ENCODE measurements at regions not wholly inside any gene's neighbourhood (a gene's known extent, or its start where the extent isn't known, plus 50 kb on each side); places are given as distances from the start of the nearest gene placed in this dataset.
"Not testable (repeated sequence)": the region's sequence is repeated elsewhere in the genome, so short reads cannot be mapped to it uniquely, and the experiment has no call there.

DNA sequence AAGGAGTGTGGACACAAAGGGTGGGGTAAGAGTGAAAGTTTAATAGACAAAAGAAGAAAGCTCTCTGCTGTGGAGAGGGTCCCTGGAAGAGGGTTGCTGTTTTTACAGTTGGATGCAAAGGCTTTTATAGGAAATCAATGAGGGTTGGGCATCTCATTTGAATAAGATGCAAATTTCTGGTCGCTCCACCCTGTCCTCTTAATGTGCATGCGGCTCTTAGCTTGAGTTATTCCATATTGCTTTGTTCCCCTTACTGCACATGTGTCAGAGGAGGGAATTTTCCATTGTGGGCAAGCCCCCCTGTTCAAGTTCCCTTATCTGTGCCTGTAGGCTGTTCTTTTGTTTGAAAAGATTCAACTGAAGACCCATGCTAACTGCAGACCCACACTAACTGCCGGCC lies 326.5 kb downstream of the BCL11A start:
- Histone ChIP-seq H3K4me2 (ENCODE audit: low read length) (no peak overlapping the region), H3K4me1 (ENCODE audit: control insufficient read depth, insufficient read depth, low read length) (no peaks in the 10 kb centered on the region), H3K9ac (ENCODE audit: low read depth, low read length) (no peak overlapping the region), H3K4me3 (ENCODE audit: low read length) (no peak overlapping the region), H3K9me3 (replicated peaks; ENCODE audit: low read length) (peaks cover 13% of the 10 kb centered on the region), H3K27me3 (ENCODE audit: control insufficient read depth, insufficient read depth, low read length) (no peaks in the 10 kb centered on the region), H3K36me3 (ENCODE audit: insufficient read depth, low read length) (no peaks in the 10 kb centered on the region)

DNA sequence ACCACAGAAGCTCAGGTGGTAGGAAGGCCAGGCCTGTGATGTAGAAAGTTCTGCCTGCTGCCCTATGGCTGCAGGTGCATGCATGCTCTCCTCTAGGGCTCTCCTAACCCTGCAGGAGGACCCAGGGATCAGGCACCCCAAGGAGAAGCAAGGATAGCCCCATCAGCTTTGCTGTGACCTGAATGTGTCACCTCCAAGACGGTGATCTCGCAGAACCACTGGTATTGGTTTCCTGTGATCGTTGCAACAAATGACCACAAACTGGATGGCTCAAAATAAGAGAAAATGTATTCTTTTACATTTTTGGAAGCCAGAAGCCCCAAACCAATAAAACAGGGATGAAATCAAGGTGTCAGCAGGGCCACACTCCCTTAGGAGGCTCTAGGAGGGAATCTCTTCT lies 327.3 kb downstream of the BCL11A start:
- H3K27me3 ChIP-seq (ENCODE audit: control insufficient read depth, insufficient read depth, low read length), result no peaks in the 10 kb centered on the region
- no peak overlapping the region for H3K9ac ChIP-seq (ENCODE audit: low read depth, low read length)

GRCh38 chr2:60223859-60224258 lies 329.6 kb downstream of the BCL11A start:
- Histone ChIP-seq H3K4me3 (ENCODE audit: low read length) (no peak overlapping the region), H3K27me3 (ENCODE audit: control insufficient read depth, insufficient read depth, low read length) (no peaks in the 10 kb centered on the region), H3K9me3 (replicated peaks; ENCODE audit: low read length) (peaks cover 13% of the 10 kb centered on the region), H3K36me3 (ENCODE audit: insufficient read depth, low read length) (no peaks in the 10 kb centered on the region), H3K9ac (ENCODE audit: low read depth, low read length) (no peak overlapping the region), H3K4me2 (ENCODE audit: low read length) (no peak overlapping the region), H3K4me1 (ENCODE audit: control insufficient read depth, insufficient read depth, low read length) (no peaks in the 10 kb centered on the region)

More for the DNA sequence above, 327.3 kb downstream of the BCL11A start:
- Histone ChIP-seq H3K9me3 (replicated peaks; ENCODE audit: low read length) (peaks cover 13% of the 10 kb centered on the region), H3K4me3 (ENCODE audit: low read length) (no peak overlapping the region), H3K4me2 (ENCODE audit: low read length) (no peak overlapping the region), H3K4me1 (ENCODE audit: control insufficient read depth, insufficient read depth, low read length) (no peaks in the 10 kb centered on the region), H3K36me3 (ENCODE audit: insufficient read depth, low read length) (no peaks in the 10 kb centered on the region)

GRCh38 chr2:60221098-60221497 lies 332.4 kb downstream of the BCL11A start:
- H3K4me3 ChIP-seq (ENCODE audit: low read length), result no peak overlapping the region
- no peak overlapping the region for H3K9ac ChIP-seq (ENCODE audit: low read depth, low read length)
- no peaks in the 10 kb centered on the region for H3K27me3 ChIP-seq (ENCODE audit: control insufficient read depth, insufficient read depth, low read length)
- peaks cover 12% of the 10 kb centered on the region for H3K9me3 ChIP-seq (replicated peaks; ENCODE audit: low read length)
- H3K4me2 ChIP-seq (ENCODE audit: low read length), result no peak overlapping the region
- H3K4me1 ChIP-seq (ENCODE audit: control insufficient read depth, insufficient read depth, low read length), result no peaks in the 10 kb centered on the region
- no peaks in the 10 kb centered on the region for H3K36me3 ChIP-seq (ENCODE audit: insufficient read depth, low read length)

GRCh38 chr2:60219536-60219935 lies 333.9 kb downstream of the BCL11A start:
- Histone ChIP-seq H3K9me3 (replicated peaks; ENCODE audit: low read length) (peaks cover 8% of the 10 kb centered on the region), H3K4me1 (ENCODE audit: control insufficient read depth, insufficient read depth, low read length) (no peaks in the 10 kb centered on the region), H3K9ac (ENCODE audit: low read depth, low read length) (no peak overlapping the region), H3K4me2 (ENCODE audit: low read length) (no peak overlapping the region), H3K36me3 (ENCODE audit: insufficient read depth, low read length) (no peaks in the 10 kb centered on the region), H3K4me3 (ENCODE audit: low read length) (no peak overlapping the region), H3K27me3 (ENCODE audit: control insufficient read depth, insufficient read depth, low read length) (no peaks in the 10 kb centered on the region)

- H3K4me3 ChIP-seq (ENCODE audit: low read length), result no peak overlapping the region
- no peaks in the 10 kb centered on the region for H3K9me3 ChIP-seq (replicated peaks; ENCODE audit: low read length)
- no peaks in the 10 kb centered on the region for H3K4me1 ChIP-seq (ENCODE audit: control insufficient read depth, insufficient read depth, low read length)
- H3K9ac ChIP-seq (ENCODE audit: low read depth, low read length), result no peak overlapping the region
- no peak overlapping the region for H3K4me2 ChIP-seq (ENCODE audit: low read length)
- no peaks in the 10 kb centered on the region for H3K36me3 ChIP-seq (ENCODE audit: insufficient read depth, low read length)
- no peaks in the 10 kb centered on the region for H3K27me3 ChIP-seq (ENCODE audit: control insufficient read depth, insufficient read depth, low read length)
Observed at GRCh38 chr2:60216452-60216995, 336.9 kb downstream of the BCL11A start.

DNA sequence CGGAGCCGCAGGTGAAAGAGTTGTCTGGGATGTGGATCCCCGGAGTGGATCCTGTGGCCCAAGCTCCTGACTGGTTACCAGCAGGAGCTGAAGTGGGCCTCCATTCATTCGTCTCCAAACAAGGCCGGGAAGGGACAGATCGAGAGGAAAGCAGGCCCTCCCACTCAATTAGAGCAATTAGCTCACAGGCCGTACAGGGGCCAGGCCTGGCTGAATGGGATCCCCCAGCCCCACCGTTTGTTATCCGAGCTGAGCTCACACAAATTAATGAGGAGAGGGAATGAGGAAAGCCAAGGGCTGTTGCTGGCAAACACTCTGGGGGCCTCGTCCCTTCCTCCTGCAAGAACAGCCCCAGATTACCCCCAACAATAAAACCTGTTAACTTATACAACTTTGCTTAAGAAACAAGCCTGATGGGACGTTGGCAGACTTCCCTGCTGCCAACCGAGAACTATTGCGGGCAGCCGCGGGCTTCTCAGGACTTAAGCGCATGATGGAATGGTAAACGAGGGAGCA lies 338.0 kb downstream of the BCL11A start:
- Histone ChIP-seq H3K4me2 (ENCODE audit: low read length) (no peak overlapping the region), H3K9ac (ENCODE audit: low read depth, low read length) (no peak overlapping the region), H3K9me3 (replicated peaks; ENCODE audit: low read length) (no peaks in the 10 kb centered on the region), H3K4me3 (ENCODE audit: low read length) (no peak overlapping the region), H3K36me3 (ENCODE audit: insufficient read depth, low read length) (no peaks in the 10 kb centered on the region), H3K27me3 (ENCODE audit: control insufficient read depth, insufficient read depth, low read length) (no peaks in the 10 kb centered on the region), H3K4me1 (ENCODE audit: control insufficient read depth, insufficient read depth, low read length) (no peaks in the 10 kb centered on the region)

DNA sequence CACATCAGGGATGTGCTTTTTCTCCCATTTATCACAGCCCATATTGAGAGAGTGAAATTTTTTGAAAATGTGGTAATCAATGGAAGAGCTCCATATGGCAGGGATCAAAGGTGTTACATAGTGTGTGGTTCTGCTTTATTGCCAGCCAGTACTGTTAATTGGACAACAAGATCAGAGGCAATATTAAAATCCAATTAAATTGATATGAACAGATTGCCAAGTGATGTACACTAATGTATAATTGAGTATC lies 338.9 kb downstream of the BCL11A start:
- H3K36me3 ChIP-seq (ENCODE audit: insufficient read depth, low read length), result no peaks in the 10 kb centered on the region
- no peaks in the 10 kb centered on the region for H3K9me3 ChIP-seq (replicated peaks; ENCODE audit: low read length)
- no peaks in the 10 kb centered on the region for H3K4me1 ChIP-seq (ENCODE audit: control insufficient read depth, insufficient read depth, low read length)
- no peak overlapping the region for H3K4me2 ChIP-seq (ENCODE audit: low read length)
- no peaks in the 10 kb centered on the region for H3K27me3 ChIP-seq (ENCODE audit: control insufficient read depth, insufficient read depth, low read length)
- no peak overlapping the region for H3K9ac ChIP-seq (ENCODE audit: low read depth, low read length)
- H3K4me3 ChIP-seq (ENCODE audit: low read length), result no peak overlapping the region

DNA sequence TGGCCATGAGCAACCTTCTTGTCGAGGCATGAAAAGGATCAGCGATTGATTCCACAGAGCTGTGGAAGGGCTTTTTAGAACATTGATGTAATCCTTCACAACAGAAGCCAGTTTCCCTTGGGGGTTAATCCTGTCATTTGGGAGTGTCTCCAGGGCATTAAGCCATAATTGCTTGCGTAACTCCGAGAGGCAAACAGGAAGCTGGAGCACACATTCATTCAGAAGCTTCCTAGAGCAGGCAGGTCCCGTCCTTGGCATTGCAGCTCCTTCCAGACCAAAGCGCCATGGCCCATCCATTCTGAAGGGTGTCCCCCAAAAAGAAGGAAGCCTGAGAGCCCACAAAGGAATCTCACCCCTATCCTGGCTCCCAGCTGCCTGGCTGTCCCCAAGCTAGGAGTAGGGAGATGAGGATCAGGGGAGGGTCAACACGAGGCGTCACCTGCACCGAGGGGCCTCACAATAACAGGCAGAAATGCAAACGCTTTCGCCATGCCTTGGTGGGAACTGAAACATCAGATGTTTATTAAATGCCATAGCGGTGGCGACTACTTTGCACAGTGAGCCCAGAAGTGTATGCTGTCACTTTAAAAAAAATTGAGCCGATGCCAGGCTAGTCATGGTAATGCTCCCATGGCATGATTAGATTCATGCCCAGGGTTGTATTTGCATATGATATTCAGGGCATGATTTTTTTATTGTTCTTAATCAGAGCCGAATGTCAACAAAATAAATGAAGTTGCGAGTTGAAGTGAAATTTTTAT lies 339.4 kb downstream of the BCL11A start:
- Histone ChIP-seq H3K4me3 (ENCODE audit: low read length) (no peak overlapping the region), H3K9me3 (replicated peaks; ENCODE audit: low read length) (no peaks in the 10 kb centered on the region), H3K4me1 (ENCODE audit: control insufficient read depth, insufficient read depth, low read length) (no peaks in the 10 kb centered on the region), H3K27me3 (ENCODE audit: control insufficient read depth, insufficient read depth, low read length) (no peaks in the 10 kb centered on the region), H3K36me3 (ENCODE audit: insufficient read depth, low read length) (no peaks in the 10 kb centered on the region), H3K9ac (ENCODE audit: low read depth, low read length) (no peak overlapping the region), H3K4me2 (ENCODE audit: low read length) (no peak overlapping the region)

- Histone ChIP-seq H3K9ac (ENCODE audit: low read depth, low read length) (no peak overlapping the region), H3K36me3 (ENCODE audit: insufficient read depth, low read length) (no peaks in the 10 kb centered on the region), H3K4me2 (ENCODE audit: low read length) (no peak overlapping the region), H3K4me1 (ENCODE audit: control insufficient read depth, insufficient read depth, low read length) (no peaks in the 10 kb centered on the region), H3K9me3 (replicated peaks; ENCODE audit: low read length) (no peaks in the 10 kb centered on the region), H3K27me3 (ENCODE audit: control insufficient read depth, insufficient read depth, low read length) (no peaks in the 10 kb centered on the region), H3K4me3 (ENCODE audit: low read length) (no peak overlapping the region)
Observed at GRCh38 chr2:60212181-60212945, 341.1 kb downstream of the BCL11A start.

DNA sequence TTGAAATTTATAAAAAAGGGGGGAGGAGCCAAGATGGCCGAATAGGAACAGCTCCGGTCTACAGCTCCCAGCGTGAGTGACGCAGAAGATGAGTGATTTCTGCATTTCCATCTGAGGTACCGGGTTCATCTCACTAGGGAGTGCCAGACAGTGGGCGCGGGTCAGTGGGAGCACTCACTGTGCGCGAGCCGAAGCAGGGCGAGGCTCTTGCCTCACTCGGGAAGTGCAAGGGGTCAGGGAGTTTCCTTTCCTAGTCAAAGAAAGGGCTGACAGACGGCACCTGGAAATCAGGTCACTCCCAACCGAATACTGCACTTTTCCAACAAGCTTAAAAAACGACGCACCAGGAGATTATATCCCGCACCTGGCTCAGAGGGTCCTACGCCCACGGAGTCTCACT lies 364.4 kb downstream of the BCL11A start:
- H3K9ac ChIP-seq (ENCODE audit: low read depth, low read length); H3K4me3 ChIP-seq (ENCODE audit: low read length); H3K36me3 ChIP-seq (ENCODE audit: insufficient read depth, low read length); H3K9me3 ChIP-seq (replicated peaks; ENCODE audit: low read length); H3K4me2 ChIP-seq (ENCODE audit: low read length); H3K4me1 ChIP-seq (ENCODE audit: control insufficient read depth, insufficient read depth, low read length); H3K27me3 ChIP-seq (ENCODE audit: control insufficient read depth, insufficient read depth, low read length): not testable (repeated sequence)

Data from skeletal muscle satellite cell (primary cell).